HG03439 (cell line): ENCODE measurements at regions not wholly inside any gene's neighbourhood (a gene's known extent, or its start where the extent isn't known, plus 50 kb on each side); places are given as distances from the start of the nearest gene placed in this dataset.

Experiments used
- ATAC-seq: cut with Tn5 transposase; IDR thresholded peaks from one replicate; pipeline ENCODE4 v1.9.1; 2021; ENCODE audit warnings: mild to moderate bottlenecking, moderate library complexity; ENCODE audit not compliant: unreplicated experiment

- no peak for ATAC-seq
Measured at GRCh38 chr12:115519359-115519758, 758.1 kb downstream of the MED13L start.

GRCh38 chr12:115517913-115518312 lies 759.6 kb downstream of the MED13L start:
- ATAC-seq, result no peak

- no peak for ATAC-seq
Measured at GRCh38 chr12:115511986-115512711, 765.3 kb downstream of the MED13L start.

GRCh38 chr12:115511305-115511704 lies 766.2 kb downstream of the MED13L start:
- no peak for ATAC-seq

GRCh38 chr12:115508990-115509389 lies 768.5 kb downstream of the MED13L start:
- no peak for ATAC-seq

GRCh38 chr12:115507951-115508722 lies 769.4 kb downstream of the MED13L start:
- ATAC-seq, result no peak

- ATAC-seq, result no peak
Measured at GRCh38 chr12:115507560-115507889, 770.0 kb downstream of the MED13L start.

GRCh38 chr12:115506822-115507559 lies 770.5 kb downstream of the MED13L start:
- no peak for ATAC-seq

GRCh38 chr12:115504306-115505290 lies 772.9 kb downstream of the MED13L start:
- ATAC-seq, result no peak

GRCh38 chr12:115500872-115501271 lies 776.6 kb downstream of the MED13L start:
- no peak for ATAC-seq

GRCh38 chr12:115495300-115495699 lies 782.2 kb downstream of the MED13L start:
- no peak for ATAC-seq

- no peak for ATAC-seq
Measured at GRCh38 chr12:115492553-115492952, 784.9 kb downstream of the MED13L start.

- no peak for ATAC-seq
Measured at GRCh38 chr12:115491511-115492250, 785.8 kb downstream of the MED13L start.

- no peak for ATAC-seq
Measured at GRCh38 chr12:115489253-115489652, 788.2 kb downstream of the MED13L start.

GRCh38 chr12:115485967-115486366 lies 791.5 kb downstream of the MED13L start:
- ATAC-seq, result no peak

- no peak for ATAC-seq
Measured at GRCh38 chr12:115485503-115485902, 792.0 kb downstream of the MED13L start.

GRCh38 chr12:115482943-115483342 lies 794.5 kb downstream of the MED13L start:
- no peak for ATAC-seq

- no peak for ATAC-seq
Measured at GRCh38 chr12:115481141-115481540, 796.4 kb downstream of the MED13L start.

- ATAC-seq, result no peak
Measured at GRCh38 chr12:115478505-115478904, 794.5 kb upstream of the TBX3 start.
